ENCODE measurements at regions not wholly inside any gene's neighbourhood (a gene's known extent, or its start where the extent isn't known, plus 50 kb on each side); places are given as distances from the start of the nearest gene placed in this dataset.
"Not testable (repeated sequence)": the region's sequence is repeated elsewhere in the genome, so short reads cannot be mapped to it uniquely, and the experiment has no call there.

- Histone ChIP-seq H3K27me3 (peaks cover 0 to 4% (median 0%) of the 10 kb centered on the region in 4 donors), H3K27ac (peak overlapping the region in 1 of 4 donors; percentile 69), H3K4me3 (no peak overlapping the region), H3K9me3 (no peaks in the 10 kb centered on the region), H3K36me3 (no peaks in the 10 kb centered on the region), H3K4me1 (no peaks in the 10 kb centered on the region)
- WGBS, 2 donors = 40% methylated on average over 1 of the region's 15 CpGs; no CpG with 5 or more reads in 1 of the 2 donors
- no peak for DNase-seq
- intact Hi-C loops (cut with DNase I) = no loop called here
- no peak for TF ChIP-seq CTCF (IDR thresholded peaks at IDR 0.05)
- no peak for TF ChIP-seq POLR2A (IDR thresholded peaks at IDR 0.05)
Measured at GRCh38 chr14:105581551-105582341, 55.4 kb downstream of the TMEM121 start.

GRCh38 chr14:105582639-105583038 is 56.3 kb downstream of the TMEM121 start:
- DNase-seq = no peak
- Histone ChIP-seq H3K27ac (no peak overlapping the region), H3K27me3 (no peaks in the 10 kb centered on the region), H3K36me3 (no peaks in the 10 kb centered on the region), H3K4me3 (no peak overlapping the region), H3K9me3 (no peaks in the 10 kb centered on the region), H3K4me1 (no peaks in the 10 kb centered on the region)
- WGBS, 2 donors = 44 to 77% methylated on average over 4 of the region's 4 CpGs
- TF ChIP-seq POLR2A (IDR thresholded peaks at IDR 0.05) (no peak), CTCF (IDR thresholded peaks at IDR 0.05) (no peak)
- intact Hi-C loops (cut with DNase I) = no loop called here

- H3K4me3 ChIP-seq; H3K36me3 ChIP-seq; H3K27me3 ChIP-seq; H3K27ac ChIP-seq; H3K9me3 ChIP-seq; H3K4me1 ChIP-seq; DNase-seq; intact Hi-C loops (cut with DNase I): not testable (repeated sequence)
- no CpG with 5 or more reads among the region's 13 CpGs for WGBS, 2 donors
Measured at GRCh38 chr14:105583914-105584313, 57.5 kb downstream of the TMEM121 start.

GRCh38 chr14:105585290-105585689 is 58.9 kb downstream of the TMEM121 start:
- H3K4me3 ChIP-seq; H3K27me3 ChIP-seq; DNase-seq; H3K27ac ChIP-seq; H3K36me3 ChIP-seq; intact Hi-C loops (cut with DNase I); H3K4me1 ChIP-seq; H3K9me3 ChIP-seq: not testable (repeated sequence)
- WGBS, 2 donors = 87 to 90% methylated on average over 2 of the region's 2 CpGs

- intact Hi-C loops (cut with DNase I); H3K27me3 ChIP-seq; H3K4me1 ChIP-seq; H3K36me3 ChIP-seq; DNase-seq; H3K9me3 ChIP-seq; H3K27ac ChIP-seq; H3K4me3 ChIP-seq: not testable (repeated sequence)
- no CpG with 5 or more reads among the region's 5 CpGs for WGBS, 2 donors
Measured at GRCh38 chr14:105585722-105586121, 59.3 kb downstream of the TMEM121 start.

GRCh38 chr14:105586144-105586872 is 59.9 kb downstream of the TMEM121 start:
- no CpG with 5 or more reads among the region's 16 CpGs for WGBS, 2 donors
- intact Hi-C loops (cut with DNase I); H3K9me3 ChIP-seq; H3K27ac ChIP-seq; H3K27me3 ChIP-seq; H3K4me1 ChIP-seq; H3K36me3 ChIP-seq; H3K4me3 ChIP-seq; DNase-seq: not testable (repeated sequence)

- H3K9me3 ChIP-seq; DNase-seq; H3K27ac ChIP-seq; H3K4me1 ChIP-seq; intact Hi-C loops (cut with DNase I); H3K27me3 ChIP-seq; H3K4me3 ChIP-seq; H3K36me3 ChIP-seq: not testable (repeated sequence)
- WGBS, 2 donors = no CpG with 5 or more reads among the region's 19 CpGs
Measured at GRCh38 chr14:105587034-105587433, 60.7 kb downstream of the TMEM121 start.

- H3K4me1 ChIP-seq; H3K9me3 ChIP-seq; H3K27ac ChIP-seq; H3K36me3 ChIP-seq; H3K4me3 ChIP-seq; DNase-seq; H3K27me3 ChIP-seq; intact Hi-C loops (cut with DNase I): not testable (repeated sequence)
- 80 to 84% methylated on average over 4 to 10 of the region's 37 CpGs for WGBS, 2 donors
Measured at GRCh38 chr14:105587482-105588235, 61.3 kb downstream of the TMEM121 start.
